NCI-H446 treated with DMSO at 0.1 percent for 48 hours (cell line): ENCODE measurements at regions not wholly inside any gene's neighbourhood (a gene's known extent, or its start where the extent isn't known, plus 50 kb on each side); places are given as distances from the start of the nearest gene placed in this dataset.

ENCODE experiments used
- DNase-seq: peaks from one replicate; lab custom pipeline; 2025; lab: John Stamatoyannopoulos, UW

DNA sequence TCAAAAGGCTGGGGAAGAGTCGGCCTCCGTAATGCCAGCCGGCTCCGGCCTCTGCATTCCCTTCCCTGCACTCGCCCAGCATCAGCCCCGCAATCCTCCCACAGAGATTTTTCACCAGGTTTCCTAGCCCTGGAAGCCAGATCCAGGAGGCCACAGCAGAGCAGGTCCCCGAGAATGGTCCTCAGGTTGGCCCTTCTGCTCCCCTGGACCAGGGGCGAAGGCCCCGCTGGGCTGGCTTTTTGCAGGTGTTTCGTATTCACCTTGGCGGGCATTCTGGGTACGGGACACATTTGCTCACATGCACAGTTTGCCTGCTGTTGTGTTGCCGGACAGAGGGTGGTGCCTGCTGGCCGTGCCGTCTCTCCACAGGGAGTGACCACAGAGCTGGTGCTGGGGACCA, 309.5 kb downstream of the NDUFA10 start:
- no peak for DNase-seq

DNA sequence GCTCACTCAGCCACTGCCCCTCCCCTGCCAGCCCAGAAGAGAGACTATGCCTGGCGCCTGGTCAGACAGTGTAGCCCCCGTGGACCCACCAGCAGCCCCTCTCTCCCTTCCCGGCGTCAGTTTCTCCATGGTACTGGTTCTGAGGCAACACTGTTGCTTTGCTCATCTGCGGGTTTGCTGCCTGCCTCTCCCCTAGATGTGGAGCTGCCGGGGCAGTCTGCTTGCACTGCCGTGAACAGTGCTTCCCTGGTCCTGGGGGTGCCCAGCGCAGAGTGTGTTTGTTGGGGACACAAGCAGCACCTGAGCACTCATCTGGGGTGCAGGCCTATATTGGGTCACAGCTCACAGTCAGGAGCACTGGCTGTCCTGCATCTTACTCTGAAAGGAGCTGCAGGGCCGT, 309.9 kb downstream of the NDUFA10 start:
- no peak for DNase-seq

DNA sequence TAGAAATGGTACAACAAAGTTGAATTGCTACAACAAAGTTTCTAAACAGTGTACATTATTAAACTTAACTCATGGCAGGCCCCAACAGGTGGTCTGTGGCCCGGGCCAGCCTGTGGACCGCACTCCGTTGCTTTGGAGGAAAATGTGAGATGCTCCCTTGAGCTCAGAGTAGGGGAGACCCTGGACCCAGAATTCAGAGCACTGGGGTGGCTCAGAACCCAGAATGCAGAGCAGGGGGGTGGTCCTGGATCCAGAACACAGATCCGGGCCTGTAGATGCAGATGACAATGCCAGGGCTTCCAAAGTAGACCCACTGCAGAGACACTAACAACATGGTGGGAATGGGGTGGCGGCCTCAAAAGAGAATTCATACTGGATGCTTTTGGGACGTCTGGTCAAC, 311.0 kb downstream of the NDUFA10 start:
- DNase-seq: no peak

DNA sequence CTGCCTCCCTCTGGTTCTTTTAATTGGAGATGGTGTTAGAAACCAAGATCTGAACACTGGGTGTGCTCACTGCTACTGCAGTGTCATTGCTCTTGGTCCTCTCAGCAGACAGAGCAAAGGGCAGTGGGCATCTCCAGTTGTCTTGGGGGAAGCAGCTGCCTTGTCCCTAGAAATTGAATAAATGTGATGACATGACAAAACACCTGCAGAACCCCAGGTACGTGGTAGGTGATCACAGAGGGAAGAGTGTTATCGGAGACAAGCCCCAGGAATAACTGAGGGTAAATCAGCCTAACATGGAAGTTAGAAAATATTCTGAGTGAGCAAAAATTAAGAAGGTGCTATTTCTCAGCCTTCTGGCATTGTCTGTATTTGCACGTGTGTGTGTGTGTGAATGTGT, 311.9 kb upstream of the HDAC4 start:
- DNase-seq: no peak

DNA sequence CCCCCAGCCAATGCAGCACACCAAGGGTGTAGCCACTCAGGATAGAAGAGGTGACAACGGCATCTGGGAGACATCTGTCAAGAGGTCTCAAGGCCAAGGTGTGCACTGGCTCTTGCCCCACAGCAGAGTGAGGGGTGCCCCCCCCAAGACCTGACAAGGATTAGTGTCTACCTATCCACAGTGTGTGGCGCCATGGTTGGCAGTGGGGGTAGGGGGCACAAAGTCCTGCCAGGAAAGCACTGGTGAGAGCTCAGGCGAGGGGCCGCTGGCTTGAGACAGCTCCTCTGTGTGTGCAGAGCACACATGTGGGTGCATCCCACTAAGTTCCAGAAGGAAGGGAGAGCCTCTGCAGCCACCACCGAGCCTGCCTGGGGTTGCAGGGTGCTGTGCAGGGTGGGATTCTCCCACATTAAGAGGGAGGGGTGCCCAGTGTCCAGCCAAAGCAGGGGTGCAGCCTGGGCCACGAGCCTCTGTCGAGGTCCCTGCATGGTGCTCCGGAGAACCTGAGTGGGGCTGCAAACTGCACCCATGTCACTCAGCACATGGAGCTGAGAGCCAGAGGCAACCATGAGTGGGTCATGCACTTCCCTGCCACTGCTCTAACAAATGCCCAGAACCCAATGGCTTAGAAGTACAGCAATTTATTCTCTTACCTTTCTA, 311.2 kb upstream of the HDAC4 start:
- no peak for DNase-seq

DNA sequence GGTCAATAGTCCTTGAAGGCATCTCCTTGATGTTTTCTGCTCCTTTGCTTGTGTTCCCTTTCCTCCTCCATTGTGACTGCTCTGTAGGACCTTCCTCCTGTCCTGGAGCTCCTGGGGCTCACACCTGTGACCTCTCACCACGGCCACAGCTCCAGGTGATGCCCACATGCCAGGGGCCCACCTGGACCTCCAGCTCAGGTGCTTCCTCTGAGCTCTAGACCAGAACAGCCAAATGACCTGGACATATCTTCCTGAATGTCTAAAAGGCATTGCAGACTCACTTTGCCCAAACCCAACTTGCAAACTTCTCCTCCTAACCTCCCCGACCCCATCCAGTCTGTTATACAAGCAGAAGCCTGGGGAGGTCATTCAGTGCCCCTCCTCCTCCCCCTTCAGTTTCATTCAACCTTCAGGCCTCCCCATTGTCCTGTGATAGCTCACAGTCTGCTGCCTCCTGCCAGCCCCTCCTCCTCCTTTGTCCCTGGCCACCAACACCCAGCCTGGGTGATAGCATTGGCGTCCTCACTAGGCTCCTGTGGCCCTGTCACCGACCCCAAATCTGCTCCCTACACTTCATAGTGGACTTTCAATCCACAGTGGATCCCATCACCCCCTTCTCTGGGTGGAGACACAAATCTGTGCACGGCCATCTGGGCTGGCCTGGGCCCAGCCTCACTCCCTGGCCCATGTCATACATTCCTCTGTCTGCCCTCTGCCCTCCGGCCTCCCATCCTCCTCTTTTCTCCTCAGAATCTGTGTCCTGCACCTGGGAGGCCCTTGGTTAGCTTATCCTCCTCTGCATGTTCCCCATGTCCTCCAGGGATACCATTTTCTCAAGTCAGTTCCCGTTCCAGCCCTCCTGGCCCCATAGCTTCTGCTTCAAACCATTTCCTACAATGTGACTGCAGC, 310.4 kb upstream of the HDAC4 start:
- no peak for DNase-seq

DNA sequence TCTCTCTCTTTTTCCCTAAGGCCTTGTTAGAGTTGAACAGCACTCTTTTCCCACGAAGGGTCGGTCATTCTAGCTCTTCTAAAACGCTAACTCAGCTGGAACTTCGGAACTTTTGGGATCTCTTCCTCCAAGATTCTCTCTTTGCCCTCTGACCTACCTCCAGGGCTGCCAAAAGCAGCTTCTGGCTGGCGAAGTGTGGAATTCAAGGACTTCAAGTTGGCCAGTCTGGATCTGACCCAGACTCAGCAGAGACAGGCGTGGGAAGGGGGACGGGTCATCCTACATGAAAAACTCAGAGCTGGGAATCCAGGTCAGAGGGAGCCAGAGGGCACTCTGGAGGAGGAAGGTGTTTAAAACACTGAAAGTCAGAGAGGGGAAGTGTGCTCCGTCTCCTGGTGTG, 305.5 kb upstream of the HDAC4 start:
- DNase-seq: no peak

DNA sequence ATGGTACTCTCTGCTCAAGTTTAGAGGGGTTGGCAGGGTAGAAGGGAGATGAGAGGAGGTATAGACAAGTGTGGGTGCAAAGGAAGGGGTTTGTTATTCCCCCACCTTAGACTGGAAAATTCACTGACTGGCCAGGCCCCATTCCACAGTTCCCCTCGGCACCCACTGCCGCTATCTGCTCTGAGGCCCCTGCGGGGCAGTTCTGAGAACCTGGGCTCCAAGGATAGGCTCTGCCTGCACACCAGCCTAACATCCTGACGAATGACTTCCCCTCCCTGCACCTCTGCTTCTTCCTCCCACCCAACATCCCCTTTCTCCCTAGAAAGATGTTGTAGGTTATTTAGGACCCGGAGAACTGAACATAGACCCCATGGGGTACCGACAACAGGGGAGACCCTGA, 303.9 kb upstream of the HDAC4 start:
- DNase-seq: no peak

DNA sequence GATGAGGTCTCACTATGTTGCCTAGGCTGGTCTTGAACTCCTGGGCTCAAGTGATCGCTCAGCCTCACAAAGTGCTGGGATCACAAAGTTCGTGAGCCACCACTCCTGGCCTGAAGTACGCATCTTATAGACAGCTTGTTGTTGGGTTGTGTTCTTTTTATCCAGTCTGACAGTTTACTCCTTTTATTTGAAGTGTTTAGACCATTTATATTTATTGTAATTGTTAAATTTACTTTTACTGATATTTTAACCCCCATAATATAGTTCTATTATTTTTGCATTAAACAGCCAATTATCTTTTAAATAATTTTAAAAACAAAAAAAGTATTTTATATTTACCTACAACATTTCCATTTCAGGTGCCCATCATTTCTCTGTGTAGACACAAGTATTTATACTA, 303.0 kb upstream of the HDAC4 start:
- DNase-seq: no peak

DNA sequence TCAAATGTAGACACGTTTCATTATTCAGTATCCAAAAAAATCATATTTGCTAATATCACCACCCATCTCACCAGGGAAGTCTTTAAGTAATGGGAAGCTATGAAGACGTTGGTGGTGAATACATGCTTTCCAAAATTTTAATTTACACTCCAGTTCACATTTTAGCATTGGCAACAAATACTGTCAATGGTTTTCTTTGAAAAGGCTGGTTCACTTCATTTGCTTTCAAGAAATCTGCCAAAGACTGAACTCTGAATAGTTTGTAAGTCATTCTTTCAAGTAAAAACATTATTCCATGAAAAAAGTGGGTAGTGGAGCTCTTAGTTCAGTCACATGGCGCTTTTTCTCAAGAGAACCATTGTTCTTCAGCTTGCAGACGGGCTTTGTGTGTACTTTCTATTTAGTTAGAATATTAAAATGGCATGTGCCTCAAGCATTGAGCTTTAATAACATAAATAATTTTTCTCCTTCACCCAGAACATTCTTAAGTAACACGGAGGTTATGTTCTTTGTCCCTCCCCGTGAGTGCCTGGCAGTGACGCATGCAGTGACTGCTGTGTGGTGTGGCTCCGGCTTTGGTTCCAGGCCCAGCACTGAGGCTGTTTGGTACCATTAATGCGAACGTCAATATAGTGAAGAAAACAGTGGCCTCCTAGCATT, 300.0 kb upstream of the HDAC4 start:
- DNase-seq: no peak

DNA sequence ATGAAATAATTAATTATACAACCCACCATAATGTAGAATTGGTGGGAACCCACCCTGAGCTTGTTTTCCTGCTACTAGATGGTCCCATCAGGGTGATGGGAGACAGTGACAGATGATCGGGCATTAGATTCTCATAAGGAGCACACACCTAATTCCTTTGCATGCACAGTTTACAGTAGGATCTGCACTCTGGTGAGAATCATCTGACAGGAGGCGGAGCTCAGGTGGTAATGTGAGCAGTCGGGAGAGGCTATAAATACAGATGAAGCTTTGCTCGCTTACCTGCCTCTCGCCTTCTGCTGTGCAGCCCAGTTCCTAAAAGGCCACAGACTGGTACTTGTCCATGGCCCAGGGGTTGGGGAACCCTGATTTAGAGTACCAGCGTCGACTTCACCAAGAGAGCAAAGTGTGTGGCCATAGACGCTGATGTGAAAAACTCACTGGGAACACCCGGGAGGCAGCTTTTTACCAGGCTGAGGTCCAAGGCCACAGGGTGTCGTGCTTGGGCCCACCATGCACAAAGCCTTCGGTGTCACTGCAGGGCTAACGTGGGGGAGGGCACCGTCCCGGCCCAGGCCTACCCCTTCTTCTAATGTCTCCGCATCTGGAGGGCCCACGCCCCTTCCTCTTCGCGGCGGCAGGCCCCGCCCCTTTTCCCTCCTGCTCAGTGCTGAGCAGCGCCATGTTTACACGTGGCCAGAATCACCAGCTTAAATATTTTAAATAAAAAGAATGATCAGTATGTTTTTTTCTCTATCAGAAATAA, 296.8 kb upstream of the HDAC4 start:
- no peak for DNase-seq

DNA sequence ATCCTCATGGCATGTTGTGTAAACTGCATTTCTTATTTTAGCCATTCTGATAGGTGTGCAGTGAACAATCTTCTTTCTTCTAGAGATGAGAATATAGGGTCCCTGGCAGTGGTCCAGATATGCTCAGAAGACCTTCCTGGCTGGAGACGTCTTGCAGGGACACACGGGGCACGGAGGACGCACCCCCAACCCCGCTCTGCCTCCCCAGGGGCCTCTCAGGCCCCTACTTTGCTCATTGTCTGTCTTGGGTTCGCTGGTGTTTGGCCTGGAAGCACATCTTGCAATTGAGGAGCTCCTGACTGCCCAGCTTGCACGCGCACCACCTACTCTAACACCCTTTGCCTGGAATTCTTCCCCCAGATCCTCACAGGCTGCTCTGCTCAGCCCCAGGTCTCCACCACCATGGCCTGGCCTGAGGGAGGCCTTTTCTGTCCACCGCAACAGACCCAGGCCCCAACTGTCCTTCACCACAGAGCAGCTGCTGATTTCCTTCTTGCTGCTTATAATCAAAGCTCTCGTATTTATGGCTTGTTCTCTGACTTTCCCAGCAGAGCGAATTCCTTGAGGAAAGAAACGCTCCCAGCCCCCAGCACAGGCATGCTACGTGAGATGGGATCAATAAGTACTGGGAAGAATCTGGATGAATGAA, 295.9 kb upstream of the HDAC4 start:
- DNase-seq: no peak

DNA sequence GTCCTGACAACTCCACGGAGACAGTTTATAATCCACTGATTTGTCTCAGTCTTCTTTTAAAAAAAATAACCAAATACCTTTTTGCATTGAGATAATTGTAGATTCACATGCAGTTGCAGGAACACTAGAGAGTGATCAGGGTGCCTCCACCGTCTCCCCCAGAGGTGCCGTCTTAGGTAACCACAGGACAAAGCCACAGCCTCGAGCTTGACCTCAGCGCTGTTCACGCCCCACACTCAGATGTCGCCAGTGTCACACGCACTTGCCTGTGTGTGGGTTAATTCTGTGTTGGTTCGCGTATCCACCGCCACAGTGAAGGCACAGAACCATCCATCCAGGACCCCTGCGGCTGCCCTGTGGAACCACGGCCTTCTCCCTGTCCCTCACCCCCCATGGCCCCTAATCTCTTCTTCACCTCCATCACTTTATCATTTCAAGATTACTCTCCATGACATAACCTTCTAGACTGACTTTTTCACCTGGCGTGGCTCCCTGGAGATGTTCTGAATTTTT, 295.0 kb upstream of the HDAC4 start:
- DNase-seq: no peak

DNA sequence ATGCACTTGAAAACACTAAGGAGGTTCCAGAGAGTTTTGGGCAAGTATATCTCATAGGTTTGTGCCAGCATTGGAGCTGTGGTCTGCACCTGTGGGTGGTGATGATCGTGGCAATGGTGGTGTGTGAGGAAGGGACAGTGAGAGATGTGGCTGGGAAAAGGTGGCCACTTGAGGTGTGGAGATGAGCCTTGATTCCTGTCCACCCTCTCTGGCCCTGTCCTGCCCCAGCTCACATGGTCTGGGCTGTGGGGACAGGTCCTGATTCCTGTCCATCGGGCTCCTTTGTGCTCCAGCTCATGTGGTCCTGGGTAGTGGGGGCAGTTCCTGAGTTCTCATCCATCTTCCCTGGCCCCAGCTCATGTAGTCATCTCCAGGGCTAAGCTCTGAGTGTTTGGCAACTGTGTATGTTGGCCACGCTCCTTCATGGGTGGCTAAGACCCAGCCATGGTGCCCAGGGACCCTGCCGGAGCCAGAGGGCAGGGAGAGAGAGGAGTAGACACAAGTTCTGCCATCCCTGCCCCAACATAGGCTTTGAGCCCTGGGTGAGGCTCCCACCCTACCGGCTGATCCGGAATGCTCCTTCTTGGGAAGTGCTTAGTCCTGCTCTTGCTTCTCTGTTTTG, 294.4 kb upstream of the HDAC4 start:
- no peak for DNase-seq

DNA sequence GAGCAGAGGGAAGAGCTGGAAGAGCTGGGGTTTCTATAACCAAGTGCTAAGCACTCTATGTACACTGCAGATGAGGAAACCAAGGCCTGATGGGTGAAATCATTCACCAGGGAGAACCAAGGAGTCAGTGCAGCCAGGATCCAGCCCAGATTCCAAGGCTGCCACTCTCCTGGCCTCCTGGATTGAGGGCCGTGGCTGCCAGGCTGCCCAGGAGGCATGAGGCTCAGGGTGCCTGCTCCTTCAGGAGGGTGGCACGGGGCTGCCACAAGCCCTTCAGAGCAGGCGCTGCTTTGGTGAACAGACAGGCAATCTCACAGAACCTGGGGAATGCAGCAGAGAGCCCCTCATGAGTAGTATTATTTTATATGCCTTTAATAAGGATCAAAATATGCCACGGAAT, 293.7 kb upstream of the HDAC4 start:
- no peak for DNase-seq

DNA sequence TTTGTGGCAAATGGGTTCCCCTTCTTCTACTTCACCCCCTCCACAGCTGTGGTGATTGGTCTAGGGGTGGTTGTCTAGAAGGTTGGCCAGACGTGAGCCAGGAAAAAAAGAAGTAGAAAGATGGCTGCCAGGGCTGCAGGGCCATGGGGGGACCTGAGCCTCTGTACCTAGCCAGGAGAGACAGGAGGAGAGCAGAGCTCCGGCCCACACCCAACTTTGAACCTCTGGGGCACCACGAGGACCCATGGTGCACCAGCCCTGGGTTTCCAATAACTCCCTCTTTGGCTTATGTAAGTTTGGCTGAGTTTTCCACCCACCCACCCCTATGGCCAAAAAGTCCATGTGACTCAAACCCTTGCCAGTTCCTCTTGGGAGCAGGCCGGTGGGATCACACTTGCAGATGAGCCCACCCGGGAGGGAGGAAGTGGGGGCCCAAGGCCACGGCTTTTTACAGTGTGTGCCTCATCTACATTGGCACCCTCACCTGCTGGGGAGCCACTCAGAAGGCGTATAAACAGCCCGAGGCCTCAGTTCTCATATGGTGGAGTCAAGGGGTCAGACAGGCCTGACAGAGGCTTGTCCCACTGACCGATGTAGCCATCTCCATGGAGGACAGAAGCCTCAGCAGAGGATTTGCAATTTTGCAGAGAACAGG, 293.1 kb upstream of the HDAC4 start:
- DNase-seq: no peak

DNA sequence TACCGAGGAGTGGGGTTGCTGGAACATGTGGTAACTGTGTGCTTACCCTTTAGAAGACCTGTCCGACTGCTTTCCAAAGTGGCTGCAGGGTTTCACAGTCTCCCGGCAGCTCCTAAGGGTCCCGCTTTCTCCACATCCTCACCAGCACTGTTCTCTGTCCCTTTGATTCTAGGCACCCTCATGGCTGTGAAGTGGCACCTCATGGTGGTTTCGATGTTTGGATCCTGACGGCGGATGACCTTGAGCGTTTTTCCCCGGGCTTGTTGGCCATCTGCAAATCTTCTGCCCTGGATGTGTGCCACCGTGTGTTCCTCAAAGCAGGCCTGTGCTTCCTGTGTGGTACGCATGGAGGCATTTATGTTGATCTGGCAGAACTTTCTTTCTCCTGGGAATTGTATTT, 292.5 kb upstream of the HDAC4 start:
- DNase-seq: no peak

DNA sequence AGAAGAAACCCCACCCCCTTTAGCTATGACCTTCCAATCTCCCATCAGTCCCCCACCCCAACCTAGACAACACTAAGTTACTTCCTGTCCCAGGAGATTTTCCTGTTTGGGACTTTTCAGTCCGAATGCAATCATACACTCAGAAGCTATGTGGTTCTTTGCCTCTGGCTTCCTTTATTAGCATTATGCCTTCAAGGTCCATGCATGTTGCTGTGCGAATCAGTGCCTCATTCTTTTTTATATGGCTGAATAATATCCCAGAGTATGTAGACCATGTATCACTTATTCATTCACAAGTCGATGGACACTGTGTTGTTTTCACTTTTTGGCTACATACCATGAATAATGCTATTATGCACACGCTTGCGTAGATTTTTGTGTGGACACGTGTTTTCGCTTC, 292.1 kb upstream of the HDAC4 start:
- no peak for DNase-seq

DNA sequence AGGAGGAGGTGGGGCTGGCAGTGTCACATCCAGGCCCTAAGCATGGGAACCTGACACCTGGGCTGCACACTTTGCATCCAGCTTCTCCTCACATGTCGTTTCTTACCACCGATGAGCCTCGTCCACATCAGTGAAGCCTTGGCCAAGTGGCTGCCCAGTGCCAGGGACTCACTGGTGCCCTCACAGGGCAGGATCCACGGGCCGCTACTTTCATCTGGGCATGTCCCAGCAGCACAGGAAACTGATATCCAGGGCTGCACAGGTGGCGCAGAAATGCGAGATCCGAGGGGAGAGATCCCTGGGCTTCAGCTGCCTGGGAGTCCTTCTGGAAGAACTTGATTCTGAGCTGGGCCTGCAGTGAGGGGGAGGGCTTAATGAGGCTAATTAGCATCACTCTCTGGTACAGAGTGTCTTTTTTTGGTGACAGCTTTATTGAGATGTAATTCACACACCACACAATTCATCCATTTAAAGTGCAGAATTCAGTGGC, 291.6 kb upstream of the HDAC4 start:
- DNase-seq: no peak

DNA sequence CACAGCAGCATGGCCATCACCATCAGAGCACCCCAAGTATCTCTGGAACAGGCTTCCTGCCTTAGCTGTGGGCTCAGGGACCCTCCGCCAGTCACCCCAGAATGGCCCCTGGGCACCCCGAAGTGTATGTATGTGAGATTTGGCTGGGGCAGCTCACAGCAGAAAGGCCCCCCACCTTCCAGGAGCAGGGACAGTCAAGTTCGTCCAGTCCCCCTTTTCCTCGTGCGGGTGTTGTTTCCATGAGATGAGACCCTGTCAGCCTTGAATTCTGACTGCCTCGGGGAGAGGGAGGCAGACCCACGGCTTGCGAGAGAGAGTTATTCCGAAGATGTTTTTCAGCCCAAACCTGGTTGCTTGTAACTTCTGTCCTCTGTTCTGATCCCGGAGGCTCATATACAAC, 290.9 kb upstream of the HDAC4 start:
- DNase-seq: no peak
